ENCODE measurements at regions not wholly inside any gene's neighbourhood (a gene's known extent, or its start where the extent isn't known, plus 50 kb on each side); places are given as distances from the start of the nearest gene placed in this dataset.

DNA sequence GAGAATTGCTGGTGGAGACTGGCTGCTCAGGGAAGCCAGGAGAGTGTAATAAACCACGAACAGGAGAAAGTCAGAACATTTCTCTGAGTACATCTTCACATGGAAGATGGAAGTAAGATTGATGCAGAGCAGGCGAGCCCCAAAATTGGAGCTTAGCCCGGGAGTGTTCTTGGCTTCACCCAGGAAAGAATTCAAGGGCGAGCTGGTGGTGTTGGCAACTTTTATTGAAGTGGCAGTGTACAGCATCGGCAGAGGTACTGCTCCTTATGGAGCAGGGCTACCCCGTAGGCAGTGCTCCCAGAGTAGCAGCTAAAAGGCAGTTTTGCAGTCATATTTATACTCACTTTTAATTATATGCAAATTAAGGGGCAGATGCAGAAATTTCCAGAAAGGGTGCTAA lies 281.4 kb upstream of the MEX3C start:
- 72 to 76% methylated on average over 6 of the region's 6 CpGs for WGBS, 2 donors

DNA sequence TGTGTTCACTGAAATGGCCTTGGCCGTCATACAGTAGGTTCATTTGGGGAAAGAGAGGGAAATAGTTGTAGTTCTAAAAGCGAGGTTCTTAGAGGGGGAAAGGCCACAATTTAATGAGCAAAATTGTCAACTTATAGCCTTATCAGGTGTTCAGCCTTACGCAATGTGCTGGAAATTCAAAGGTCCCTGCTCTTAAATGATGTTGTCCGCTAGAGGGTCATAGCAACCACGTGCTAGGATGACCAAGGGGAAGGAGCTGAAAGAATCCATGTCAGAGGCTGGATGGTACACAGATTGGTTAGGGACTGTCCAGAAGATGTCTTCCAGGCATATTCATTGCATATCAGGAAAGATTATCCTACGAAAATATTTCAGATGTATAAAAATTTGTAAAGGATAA lies 282.3 kb upstream of the MEX3C start:
- H3K27me3 ChIP-seq (ENCODE audit: control insufficient read depth in 1 of 2, insufficient read depth in 2 of 2, low read length in 1 of 2): no peaks in the 10 kb centered on the region
- no peaks in the 10 kb centered on the region for H3K4me1 ChIP-seq (ENCODE audit: control insufficient read depth in 1 of 2, insufficient read depth in 2 of 2, low read length in 2 of 2)
- ATAC-seq (ENCODE audit: low FRiP score): no peak
- intact Hi-C loops (cut with DNase I): loop anchor here in 1 of 2 donors (10.0 kb wide), 1 partner anchor 65 kb away; no protein-coding TSS in a partner anchor
- DNase-seq: no peak
- no peak overlapping the region for H3K27ac ChIP-seq (ENCODE audit: low read depth in 1 of 2, low read length in 2 of 2)
- H3K4me3 ChIP-seq (ENCODE audit: low read length in 2 of 2): no peak overlapping the region
- 86 to 87% methylated on average over 6 of the region's 6 CpGs for WGBS, 2 donors
- peaks cover 2% of the 10 kb centered on the region for H3K9me3 ChIP-seq (ENCODE audit: control insufficient read depth, low read length)
- no peaks in the 10 kb centered on the region for H3K36me3 ChIP-seq (ENCODE audit: control insufficient read depth in 1 of 2, insufficient read depth in 2 of 2, low read length in 1 of 2)

More for the DNA sequence above, 281.4 kb upstream of the MEX3C start:
- ATAC-seq (ENCODE audit: low FRiP score) (no peak), DNase-seq (no peak)
- H3K27me3 ChIP-seq (ENCODE audit: control insufficient read depth in 1 of 2, insufficient read depth in 2 of 2, low read length in 1 of 2): no peaks in the 10 kb centered on the region
- H3K27ac ChIP-seq (ENCODE audit: low read depth in 1 of 2, low read length in 2 of 2): no peak overlapping the region
- no peak overlapping the region for H3K4me3 ChIP-seq (ENCODE audit: low read length in 2 of 2)
- no peaks in the 10 kb centered on the region for H3K36me3 ChIP-seq (ENCODE audit: control insufficient read depth in 1 of 2, insufficient read depth in 2 of 2, low read length in 1 of 2)
- H3K4me1 ChIP-seq (ENCODE audit: control insufficient read depth in 1 of 2, insufficient read depth in 2 of 2, low read length in 2 of 2): no peaks in the 10 kb centered on the region
- intact Hi-C loops (cut with DNase I): no loop called here
- H3K9me3 ChIP-seq (ENCODE audit: control insufficient read depth, low read length): peaks cover 3% of the 10 kb centered on the region

DNA sequence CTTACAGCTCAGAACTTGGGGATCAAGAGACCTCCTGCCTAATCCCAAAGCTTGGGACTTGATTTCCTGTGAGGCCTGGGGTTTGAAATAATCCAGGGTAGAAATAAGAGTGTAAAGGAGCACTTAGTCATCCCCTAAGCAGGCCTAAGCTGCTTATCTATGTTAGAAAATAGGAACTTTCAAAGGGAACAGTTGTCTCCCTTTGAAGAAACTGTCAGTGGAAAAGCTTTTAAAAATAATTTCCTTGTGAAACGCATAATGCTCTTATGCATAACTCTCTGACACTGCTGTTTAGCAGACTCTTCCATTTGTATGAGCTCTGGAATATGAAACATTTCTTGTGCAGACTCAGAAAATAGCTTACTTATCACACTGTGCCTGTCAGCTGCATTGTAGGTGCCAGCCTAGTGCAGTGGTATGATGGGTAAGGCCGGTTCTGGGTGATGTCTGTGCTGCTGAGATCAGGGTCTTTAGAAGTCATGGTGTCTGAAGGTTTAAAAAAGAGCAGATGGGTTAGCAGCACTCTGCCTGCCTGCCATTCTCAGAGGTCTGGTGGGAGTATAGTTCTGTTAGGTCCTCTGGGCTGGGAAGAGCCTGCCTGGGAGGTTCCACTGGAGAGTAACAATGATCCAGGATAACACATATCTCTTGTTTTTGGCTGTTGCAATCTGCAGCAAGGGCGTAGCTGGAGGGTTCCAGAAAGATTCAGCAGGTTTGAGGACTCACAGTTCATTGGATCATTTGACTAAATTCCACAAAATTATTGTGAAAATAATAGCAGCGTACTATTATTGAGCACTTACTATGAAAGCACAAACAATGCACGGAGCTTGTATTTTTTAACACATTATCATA lies 283.2 kb upstream of the MEX3C start:
- no peaks in the 10 kb centered on the region for H3K36me3 ChIP-seq (ENCODE audit: control insufficient read depth in 1 of 2, insufficient read depth in 2 of 2, low read length in 1 of 2)
- 70 to 81% methylated on average over 5 of the region's 5 CpGs for WGBS, 2 donors
- no peak overlapping the region for H3K4me3 ChIP-seq (ENCODE audit: low read length in 2 of 2)
- intact Hi-C loops (cut with DNase I): loop anchor here in 1 of 2 donors (10.0 kb wide), 1 partner anchor 64 kb away; no protein-coding TSS in a partner anchor
- no peak for DNase-seq
- no peaks in the 10 kb centered on the region for H3K4me1 ChIP-seq (ENCODE audit: control insufficient read depth in 1 of 2, insufficient read depth in 2 of 2, low read length in 2 of 2)
- H3K27me3 ChIP-seq (ENCODE audit: control insufficient read depth in 1 of 2, insufficient read depth in 2 of 2, low read length in 1 of 2): no peaks in the 10 kb centered on the region
- no peak for ATAC-seq (ENCODE audit: low FRiP score)
- peaks cover 2% of the 10 kb centered on the region for H3K9me3 ChIP-seq (ENCODE audit: control insufficient read depth, low read length)
- no peak overlapping the region for H3K27ac ChIP-seq (ENCODE audit: low read depth in 1 of 2, low read length in 2 of 2)

DNA sequence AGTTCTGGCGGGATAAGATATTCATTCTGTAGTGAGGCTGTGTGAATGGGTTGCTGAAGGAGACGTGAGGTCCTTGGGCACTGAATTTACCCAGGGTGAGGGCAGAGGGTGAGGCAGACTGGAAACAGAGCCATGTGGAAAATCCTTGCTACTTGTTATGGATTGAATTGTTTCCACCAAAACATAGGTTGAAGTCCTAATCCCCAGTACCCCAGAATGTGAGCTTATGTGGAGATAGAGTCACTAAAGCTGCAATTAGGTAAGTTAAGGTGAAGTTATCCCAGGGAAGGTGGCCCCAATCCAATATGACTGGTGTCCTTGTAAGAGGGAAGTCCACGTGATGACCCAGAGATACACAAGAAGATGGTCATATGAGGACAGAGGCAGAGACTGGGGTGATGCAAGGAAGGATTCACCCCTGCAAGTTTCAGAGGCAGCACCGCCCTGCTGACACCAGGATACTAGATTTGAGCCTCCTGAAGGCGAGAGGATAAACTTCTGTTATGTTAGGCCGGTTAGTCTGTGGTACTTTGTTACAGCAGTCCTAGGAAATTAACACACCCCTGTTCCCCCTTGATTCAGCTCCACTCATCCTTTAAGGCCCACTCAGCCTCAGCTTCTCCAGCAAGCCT lies 289.4 kb upstream of the MEX3C start:
- intact Hi-C loops (cut with DNase I): loop anchor here in 1 of 2 donors (10.0 kb wide), 1 partner anchor 58 kb away; no protein-coding TSS in a partner anchor
- H3K9me3 ChIP-seq (ENCODE audit: control insufficient read depth, low read length): peaks cover 2% of the 10 kb centered on the region
- H3K4me1 ChIP-seq (ENCODE audit: control insufficient read depth in 1 of 2, insufficient read depth in 2 of 2, low read length in 2 of 2): no peaks in the 10 kb centered on the region
- H3K36me3 ChIP-seq (ENCODE audit: control insufficient read depth in 1 of 2, insufficient read depth in 2 of 2, low read length in 1 of 2): no peaks in the 10 kb centered on the region
- ATAC-seq (ENCODE audit: low FRiP score): no peak
- 82 to 86% methylated on average over 6 of the region's 6 CpGs for WGBS, 2 donors
- H3K27me3 ChIP-seq (ENCODE audit: control insufficient read depth in 1 of 2, insufficient read depth in 2 of 2, low read length in 1 of 2): no peaks in the 10 kb centered on the region
- no peak for DNase-seq
- no peak overlapping the region for H3K4me3 ChIP-seq (ENCODE audit: low read length in 2 of 2)
- H3K27ac ChIP-seq (ENCODE audit: low read depth in 1 of 2, low read length in 2 of 2): no peak overlapping the region

DNA sequence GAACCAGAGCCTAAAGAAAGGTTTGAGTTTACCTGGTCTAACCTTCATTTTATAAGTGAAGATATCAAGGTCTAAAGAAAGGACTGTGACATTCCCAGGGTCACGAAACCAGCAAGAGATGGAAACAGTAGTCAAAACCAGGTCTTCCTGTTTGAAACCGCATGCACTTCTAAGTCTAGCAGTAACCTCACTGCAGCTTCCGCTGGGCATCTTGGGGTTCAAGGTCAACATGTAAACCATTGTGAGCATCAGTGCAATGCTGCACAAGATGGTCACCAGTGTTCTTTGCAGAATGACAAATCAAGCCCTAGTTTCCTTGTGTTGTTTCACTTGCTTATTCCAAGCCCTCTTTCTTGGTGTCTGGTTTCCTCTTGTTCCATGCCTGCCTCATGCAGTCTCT lies 292.9 kb upstream of the MEX3C start:
- Histone ChIP-seq H3K4me1 (ENCODE audit: control insufficient read depth in 1 of 2, insufficient read depth in 2 of 2, low read length in 2 of 2) (no peaks in the 10 kb centered on the region), H3K9me3 (ENCODE audit: control insufficient read depth, low read length) (no peaks in the 10 kb centered on the region), H3K36me3 (ENCODE audit: control insufficient read depth in 1 of 2, insufficient read depth in 2 of 2, low read length in 1 of 2) (no peaks in the 10 kb centered on the region), H3K4me3 (ENCODE audit: low read length in 2 of 2) (no peak overlapping the region), H3K27me3 (ENCODE audit: control insufficient read depth in 1 of 2, insufficient read depth in 2 of 2, low read length in 1 of 2) (no peaks in the 10 kb centered on the region), H3K27ac (ENCODE audit: low read depth in 1 of 2, low read length in 2 of 2) (no peak overlapping the region)
- DNase-seq (no peak), ATAC-seq (ENCODE audit: low FRiP score) (no peak)
- 91 to 94% methylated on average over 3 of the region's 3 CpGs for WGBS, 2 donors
- intact Hi-C loops (cut with DNase I): no loop called here

DNA sequence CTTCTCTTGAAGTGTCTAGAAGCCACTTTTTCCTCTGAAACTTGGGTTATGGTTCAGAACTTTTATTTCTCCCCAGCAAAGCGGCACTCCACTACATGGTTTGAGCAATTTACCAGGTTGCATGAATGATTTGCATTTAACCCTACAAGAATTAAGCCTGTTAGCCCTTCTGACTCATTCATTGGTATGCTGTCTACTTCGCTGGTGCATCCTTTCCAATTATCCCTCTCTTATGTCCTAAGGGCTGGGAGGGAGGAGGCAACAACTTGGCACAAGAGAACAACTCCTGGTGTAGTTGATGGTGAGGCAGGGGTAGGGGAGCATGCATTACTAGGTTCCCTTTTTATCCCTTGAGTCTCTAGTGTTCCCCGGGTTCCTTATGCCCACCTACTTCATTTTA lies 293.4 kb upstream of the MEX3C start:
- Histone ChIP-seq H3K4me3 (ENCODE audit: low read length in 2 of 2) (no peak overlapping the region), H3K27ac (ENCODE audit: low read depth in 1 of 2, low read length in 2 of 2) (no peak overlapping the region), H3K27me3 (ENCODE audit: control insufficient read depth in 1 of 2, insufficient read depth in 2 of 2, low read length in 1 of 2) (no peaks in the 10 kb centered on the region), H3K36me3 (ENCODE audit: control insufficient read depth in 1 of 2, insufficient read depth in 2 of 2, low read length in 1 of 2) (no peaks in the 10 kb centered on the region), H3K9me3 (ENCODE audit: control insufficient read depth, low read length) (no peaks in the 10 kb centered on the region), H3K4me1 (ENCODE audit: control insufficient read depth in 1 of 2, insufficient read depth in 2 of 2, low read length in 2 of 2) (no peaks in the 10 kb centered on the region)
- 72 to 83% methylated on average over 3 of the region's 3 CpGs for WGBS, 2 donors
- intact Hi-C loops (cut with DNase I): no loop called here
- ATAC-seq (ENCODE audit: low FRiP score) (no peak), DNase-seq (no peak)

DNA sequence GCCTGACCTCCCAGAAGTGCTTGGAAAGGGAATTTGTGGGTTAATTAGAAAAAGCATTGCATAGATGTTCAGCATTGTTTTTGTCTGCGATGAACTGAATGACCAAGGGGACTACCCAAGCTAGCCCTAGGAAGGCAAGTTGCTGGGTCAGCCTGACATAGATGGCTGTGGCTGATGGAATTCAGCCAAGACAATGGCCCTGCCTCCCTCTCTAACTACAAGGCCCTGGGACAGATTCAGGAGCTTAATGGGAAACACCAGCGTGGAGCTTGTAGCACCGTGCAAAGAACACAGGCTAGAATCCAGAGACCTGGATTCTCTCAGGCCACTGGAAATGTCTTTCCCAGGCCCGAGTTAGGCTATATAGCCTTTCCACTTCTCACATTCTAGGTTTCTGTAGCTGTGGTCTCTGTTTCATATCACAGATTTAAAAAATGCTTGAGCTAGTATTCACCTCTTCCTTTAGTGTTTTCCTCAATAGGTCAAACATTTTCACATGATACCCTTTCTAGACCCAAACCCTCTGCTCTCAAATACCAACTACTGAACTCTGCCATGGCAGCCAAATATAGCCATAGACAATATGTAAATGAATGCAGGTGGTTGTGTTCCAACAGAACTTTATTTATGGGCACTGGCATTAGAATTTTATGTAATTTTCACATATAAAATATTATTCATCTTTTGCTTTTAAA lies 294.3 kb upstream of the MEX3C start:
- intact Hi-C loops (cut with DNase I): no loop called here
- Histone ChIP-seq H3K27ac (ENCODE audit: low read depth in 1 of 2, low read length in 2 of 2) (no peak overlapping the region), H3K4me1 (ENCODE audit: control insufficient read depth in 1 of 2, insufficient read depth in 2 of 2, low read length in 2 of 2) (no peaks in the 10 kb centered on the region), H3K36me3 (ENCODE audit: control insufficient read depth in 1 of 2, insufficient read depth in 2 of 2, low read length in 1 of 2) (no peaks in the 10 kb centered on the region), H3K4me3 (ENCODE audit: low read length in 2 of 2) (no peak overlapping the region), H3K27me3 (ENCODE audit: control insufficient read depth in 1 of 2, insufficient read depth in 2 of 2, low read length in 1 of 2) (no peaks in the 10 kb centered on the region), H3K9me3 (ENCODE audit: control insufficient read depth, low read length) (no peaks in the 10 kb centered on the region)
- WGBS, 2 donors: 75 to 78% methylated on average over 4 of the region's 4 CpGs
- ATAC-seq (ENCODE audit: low FRiP score) (no peak), DNase-seq (no peak)

DNA sequence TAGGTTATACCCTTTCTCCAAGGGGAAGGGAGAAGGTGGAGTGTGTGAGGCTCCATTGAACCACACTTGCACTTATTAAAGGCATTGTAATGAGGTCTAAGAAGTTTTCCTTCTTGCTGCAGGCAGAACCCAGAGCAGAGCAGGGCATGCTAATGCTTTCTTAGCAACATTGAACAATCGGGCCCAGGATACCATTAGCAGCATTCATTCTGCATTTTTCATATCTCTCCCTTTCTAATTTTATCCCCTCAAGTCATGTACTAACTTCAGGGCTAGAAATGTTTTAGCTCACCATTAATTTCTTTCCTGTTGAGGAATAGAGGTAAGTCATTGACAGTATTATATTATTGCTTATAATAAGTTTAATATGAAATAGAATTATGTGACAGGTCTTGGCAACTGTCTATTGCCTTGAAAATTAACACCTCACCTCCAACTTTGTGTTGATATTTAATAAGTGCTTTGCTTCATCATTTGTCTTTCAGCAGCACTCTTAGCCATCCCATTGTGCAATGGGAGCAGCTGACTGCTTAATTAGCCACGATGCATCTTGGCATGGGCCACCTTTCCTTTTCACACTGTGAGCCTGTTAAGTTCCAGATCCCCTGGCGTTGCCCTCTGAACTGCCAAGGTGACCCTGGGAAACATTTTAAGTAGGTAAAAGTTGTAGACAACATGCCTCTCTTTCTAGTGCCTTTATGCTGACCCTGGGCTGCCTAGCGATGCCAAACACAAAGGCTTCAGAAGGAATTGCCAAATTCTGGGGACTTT lies 300.8 kb upstream of the MEX3C start:
- Histone ChIP-seq H3K36me3 (ENCODE audit: control insufficient read depth in 1 of 2, insufficient read depth in 2 of 2, low read length in 1 of 2) (no peaks in the 10 kb centered on the region), H3K27me3 (ENCODE audit: control insufficient read depth in 1 of 2, insufficient read depth in 2 of 2, low read length in 1 of 2) (no peaks in the 10 kb centered on the region), H3K9me3 (ENCODE audit: control insufficient read depth, low read length) (no peaks in the 10 kb centered on the region), H3K27ac (ENCODE audit: low read depth in 1 of 2, low read length in 2 of 2) (no peak overlapping the region), H3K4me1 (ENCODE audit: control insufficient read depth in 1 of 2, insufficient read depth in 2 of 2, low read length in 2 of 2) (no peaks in the 10 kb centered on the region), H3K4me3 (ENCODE audit: low read length in 2 of 2) (no peak overlapping the region)
- ATAC-seq (ENCODE audit: low FRiP score): no peak
- 66 to 67% methylated on average over 4 of the region's 4 CpGs for WGBS, 2 donors
- intact Hi-C loops (cut with DNase I): no loop called here
- DNase-seq: no peak
